Bronchial epithelial cell (primary cell): ENCODE measurements at regions not wholly inside any gene's neighbourhood (a gene's known extent, or its start where the extent isn't known, plus 50 kb on each side); places are given as distances from the start of the nearest gene placed in this dataset.

Experiments used
- DNase-seq: peaks from one replicate; pipeline ENCODE4 v3.0.0-alpha.2; 2010; ENCODE audit warnings: low read depth
- FAIRE-seq: peaks from 2 replicates; lab custom pipeline; 2011; peaks lifted over from hg19 to GRCh38; lab: Jason Lieb, UNC
- H3K27me3 ChIP-seq: 2 replicates; pipeline ENCODE4 v1.5.1; 2011; ENCODE audit warnings: low read length; ENCODE audit not compliant: control insufficient read depth, insufficient read depth
- H3K36me3 ChIP-seq: 2 replicates; pipeline ENCODE4 v1.5.1; 2011; ENCODE audit warnings: low read length; ENCODE audit not compliant: control insufficient read depth, insufficient read depth
- H3K4me3 ChIP-seq: 2 replicates; pipeline ENCODE4 v1.5.1; 2011; ENCODE audit warnings: mild to moderate bottlenecking, low read depth, low read length, control low read depth
- CTCF ChIP-seq: IDR thresholded peaks from 2 replicates; pipeline ENCODE4 v1.5.1; 2011; ENCODE audit warnings: mild to moderate bottlenecking, moderate library complexity, low read length, control low read depth, inconsistent platforms; ENCODE audit not compliant: insufficient read depth, severe bottlenecking

GRCh38 chr10:78700816-78701520 lies 367.8 kb upstream of the ZMIZ1 start:
- no peak for TF ChIP-seq CTCF
- FAIRE-seq (no peak), DNase-seq (no peak)
- no peaks in the 10 kb centered on the region for H3K36me3 ChIP-seq
- H3K27me3 ChIP-seq = peaks cover 2% of the 10 kb centered on the region
- H3K4me3 ChIP-seq = no peak overlapping the region

DNA sequence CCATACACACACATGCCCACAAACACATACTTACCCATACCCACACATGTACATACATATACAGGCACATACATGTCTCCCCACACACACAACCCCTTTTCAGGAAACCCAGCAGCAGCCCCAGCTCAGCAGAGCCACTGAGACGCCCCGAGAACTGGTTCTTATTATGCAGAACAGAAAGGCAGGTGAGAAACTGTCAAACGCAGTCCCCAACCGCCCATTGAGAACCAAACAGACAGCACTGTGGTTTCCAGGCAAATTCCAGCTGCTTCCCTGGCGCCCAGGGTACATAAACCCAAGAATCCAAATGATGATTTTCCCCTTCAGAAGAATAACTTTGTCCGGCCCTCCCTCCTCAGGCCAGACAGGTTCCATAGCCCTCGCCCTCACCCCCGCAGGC lies 366.6 kb upstream of the ZMIZ1 start:
- DNase-seq (no peak), FAIRE-seq (no peak)
- TF ChIP-seq CTCF = no peak
- Histone ChIP-seq H3K27me3 (no peaks in the 10 kb centered on the region), H3K4me3 (no peak overlapping the region), H3K36me3 (no peaks in the 10 kb centered on the region)

DNA sequence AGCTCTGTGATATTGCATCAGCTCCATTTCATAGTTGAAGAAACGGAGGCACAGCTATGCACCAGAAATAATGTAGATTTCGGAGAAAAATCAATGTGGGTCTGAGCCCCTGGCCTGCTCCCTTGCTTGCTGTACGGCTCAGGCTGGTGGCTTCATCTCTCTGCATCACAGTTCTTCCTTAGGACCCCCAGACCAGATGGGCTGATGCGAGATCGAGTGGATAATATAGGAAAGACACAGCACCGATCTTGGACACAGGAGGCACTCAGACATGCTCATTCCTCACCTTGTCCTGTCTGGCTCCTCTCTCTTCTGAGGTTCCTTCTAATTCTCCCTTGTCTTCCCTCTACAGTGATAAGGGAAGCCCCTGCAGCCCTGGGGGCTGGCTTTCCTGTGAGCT lies 365.9 kb upstream of the ZMIZ1 start:
- peak; percentile 47 for FAIRE-seq
- H3K4me3 ChIP-seq = no peak overlapping the region
- H3K36me3 ChIP-seq = no peaks in the 10 kb centered on the region
- no peak for DNase-seq
- no peaks in the 10 kb centered on the region for H3K27me3 ChIP-seq
- no peak for TF ChIP-seq CTCF

GRCh38 chr10:78703593-78703992 lies 365.2 kb upstream of the ZMIZ1 start:
- Histone ChIP-seq H3K4me3 (no peak overlapping the region), H3K27me3 (no peaks in the 10 kb centered on the region), H3K36me3 (no peaks in the 10 kb centered on the region)
- peak; percentile 36 for FAIRE-seq
- TF ChIP-seq CTCF = no peak
- DNase-seq = no peak

DNA sequence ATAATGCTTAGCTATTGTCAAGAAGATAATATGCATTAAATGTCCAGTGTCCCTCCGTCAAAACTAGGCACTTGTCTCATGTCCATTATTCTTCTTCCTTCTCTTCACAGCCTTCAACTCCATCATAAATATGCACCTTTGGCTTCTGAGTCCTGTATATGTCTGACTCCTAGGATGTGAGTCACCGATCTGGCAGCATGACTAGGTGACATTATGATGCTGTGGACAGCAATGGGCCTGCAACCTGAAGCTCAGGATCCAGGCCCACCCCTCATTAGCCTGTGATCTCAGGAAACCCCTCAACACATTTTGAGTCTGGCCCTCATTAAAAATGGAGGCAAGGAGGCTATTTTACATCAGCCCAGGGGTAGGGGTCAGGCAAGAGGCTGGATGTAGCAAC lies 362.5 kb upstream of the ZMIZ1 start:
- no peak for TF ChIP-seq CTCF
- peak; percentile 70 for DNase-seq
- peaks cover 2% of the 10 kb centered on the region for H3K27me3 ChIP-seq
- H3K36me3 ChIP-seq = no peaks in the 10 kb centered on the region
- H3K4me3 ChIP-seq = no peak overlapping the region
- FAIRE-seq = no peak
